K562 (cell line): ENCODE measurements at regions not wholly inside any gene's neighbourhood (a gene's known extent, or its start where the extent isn't known, plus 50 kb on each side); places are given as distances from the start of the nearest gene placed in this dataset.

ENCODE experiments used
- ATAC-seq: fragments of 200-7000 bp; cut with Tn5 transposase; 3 replicates; pipeline ENCODE4 v1.9.1; 2020; ENCODE audit warnings: moderate library complexity
- BruUV-seq: library from RNA; stranded (reverse); fragments of 400-500 nt; replicated peaks from 2 replicates; lab custom pipeline; 2021; lab: Mats Ljungman, UMichigan
- CTCF ChIA-PET: fragments of 300-600 bp; formaldehyde crosslinking; extraction: SDS; loops from one replicate; lab custom pipeline; 2021; ENCODE audit warnings: low intra/inter-chr PET ratio; lab: Yijun Ruan, JAX
- POLR2A ChIA-PET: fragments of 300-600, 350-650 bp; sonication (Branson Sonifier 250); formaldehyde crosslinking; extraction: SDS; loops from one replicate; lab custom pipeline; 2021; ENCODE audit warnings: antibody characterized with exemption, inconsistent platforms; lab: Yijun Ruan, JAX
- DNase-seq, 4 experiments: peaks; one replicate each; pipeline versions ENCODE4 v3.0.0 to v3.0.0-alpha.2; 2011 to 2018; ENCODE audit warnings: low spot score in 3 of 4, mixed read lengths in 3 of 4; ENCODE audit errors: extremely low read depth in 1 of 4
- FAIRE-seq: peaks from 2 replicates; lab custom pipeline; 2011; peaks lifted over from hg19 to GRCh38; lab: Jason Lieb, UNC
- H2AFZ ChIP-seq: 2 replicates; pipeline ENCODE4 v1.6.0; 2011; ENCODE audit warnings: low read depth, low read length, control low read depth, inconsistent platforms
- H3K27ac ChIP-seq: fragments of 200-600 bp; 3 replicates; pipeline ENCODE4 v1.8.0; 2011; ENCODE audit warnings: low read depth, mild to moderate bottlenecking, control low read depth, inconsistent platforms, low read length, moderate library complexity, mixed read lengths; ENCODE audit errors: extremely low read depth
- H3K27me3 ChIP-seq, 2 experiments: fragments of 300-600 bp in 1 of 2; 2 replicates in 1 of 2; 3 replicates in 1 of 2; pipeline versions ENCODE4 v1.6.0 to v1.8.0; 2011; ENCODE audit warnings: inconsistent platforms in 2 of 2, low read length in 2 of 2, mild to moderate bottlenecking in 1 of 2, mixed read lengths in 1 of 2, moderate library complexity in 1 of 2; ENCODE audit not compliant: control insufficient read depth in 2 of 2, insufficient read depth in 2 of 2
- H3K36me3 ChIP-seq: fragments of 300-600 bp; 3 replicates; pipeline ENCODE4 v1.8.0; 2011; ENCODE audit warnings: mild to moderate bottlenecking, low read length, inconsistent platforms; ENCODE audit not compliant: control insufficient read depth, insufficient read depth
- H3K4me1 ChIP-seq, 2 experiments: fragments of 200-600 bp in 1 of 2; replicated peaks in 1 of 2; 2 replicates in 1 of 2; 3 replicates in 1 of 2; pipeline versions ENCODE4 v1.5.1 to v1.8.0; 2011; ENCODE audit warnings: inconsistent platforms in 2 of 2, low read length in 2 of 2, mild to moderate bottlenecking in 1 of 2, mixed read lengths in 1 of 2, moderate library complexity in 1 of 2; ENCODE audit not compliant: control insufficient read depth in 2 of 2, insufficient read depth in 2 of 2
- H3K4me2 ChIP-seq: 2 replicates; pipeline ENCODE4 v1.6.1; 2011; ENCODE audit warnings: low read length, control low read depth, inconsistent platforms, mixed read lengths; ENCODE audit not compliant: insufficient read depth
- H3K4me3 ChIP-seq: fragments of 200-600 bp; sonication (generic), shearing (Covaris generic); 2 replicates; pipeline ENCODE4 v1.5.1; 2016; ENCODE audit warnings: control low read depth, inconsistent platforms
- H3K79me2 ChIP-seq: fragments of 200-600 bp; 3 replicates; pipeline ENCODE4 v1.8.0; 2011; ENCODE audit warnings: low read length, inconsistent platforms; ENCODE audit not compliant: control insufficient read depth, insufficient read depth
- H3K9ac ChIP-seq, 2 experiments: 2 replicates each; pipeline versions ENCODE4 v1.6.0 to v1.6.1; 2011; ENCODE audit warnings: low read depth in 2 of 2, low read length in 2 of 2, control low read depth in 1 of 2, inconsistent platforms in 1 of 2, mild to moderate bottlenecking in 1 of 2, mixed read lengths in 1 of 2; ENCODE audit not compliant: insufficient read depth in 1 of 2
- H3K9me1 ChIP-seq: one replicate; pipeline ENCODE4 v1.6.0; 2011; ENCODE audit warnings: inconsistent platforms, mild to moderate bottlenecking, low read length, moderate library complexity; ENCODE audit not compliant: control insufficient read depth, insufficient read depth
- H3K9me3 ChIP-seq: replicated peaks from 2 replicates; pipeline ENCODE4 v1.5.1; 2011; ENCODE audit warnings: low read depth, low read length, inconsistent platforms; ENCODE audit not compliant: control insufficient read depth, insufficient read depth
- H4K20me1 ChIP-seq: replicated peaks from 2 replicates; pipeline ENCODE4 v1.6.1; 2011; ENCODE audit warnings: low read length, inconsistent platforms, mixed read lengths; ENCODE audit not compliant: control insufficient read depth, insufficient read depth
- ARNT ChIP-seq, 2 experiments: fragments of 450-650 bp; IDR thresholded peaks; 2 replicates each; pipeline ENCODE4 v1.6.1; 2016; ENCODE audit warnings: mild to moderate bottlenecking in 1 of 2
- CAMTA2 ChIP-seq: fragments of 250-450 bp; sonication (Bioruptor Pico); conservative IDR thresholded peaks from 2 replicates; pipeline ENCODE4 v1.5.1; 2022
- CBX3 ChIP-seq, 2 experiments: IDR thresholded peaks; 1 replicate in 1 of 2; 2 replicates in 1 of 2; pipeline ENCODE4 v1.6.1; 2012; ENCODE audit warnings: inconsistent platforms in 2 of 2, low read length in 2 of 2, borderline replicate concordance in 1 of 2, control low read depth in 1 of 2
- E2F6 ChIP-seq, 2 experiments: IDR thresholded peaks; 2 replicates each; pipeline ENCODE4 v1.6.1; 2011; ENCODE audit warnings: borderline replicate concordance in 1 of 2, control low read depth in 1 of 2, low read depth in 1 of 2, low read length in 1 of 2, mild to moderate bottlenecking in 1 of 2, mixed read lengths in 1 of 2, moderate library complexity in 1 of 2; ENCODE audit not compliant: insufficient read depth in 1 of 2, insufficient read length in 1 of 2, poor library complexity in 1 of 2, severe bottlenecking in 1 of 2; ENCODE audit errors: extremely low read depth in 1 of 2
- ESRRA ChIP-seq: fragments of 450-650 bp; IDR thresholded peaks from 2 replicates; pipeline ENCODE4 v1.6.1; 2014; ENCODE audit warnings: low read depth, mild to moderate bottlenecking, moderate library complexity, borderline replicate concordance
- MECOM ChIP-seq: fragments of 250-450 bp; sonication (Bioruptor Pico); IDR thresholded peaks from 2 replicates; pipeline ENCODE4 v1.8.0; 2022; ENCODE audit warnings: inconsistent platforms
- STAT5B ChIP-seq: fragments of 250-450 bp; sonication (Bioruptor Pico); IDR thresholded peaks from 2 replicates; pipeline ENCODE4 v1.8.0; 2021; ENCODE audit warnings: mild to moderate bottlenecking, inconsistent platforms
- TGIF2 ChIP-seq: sonication (generic); formaldehyde crosslinking; IDR thresholded peaks from 2 replicates; pipeline ENCODE4 v1.8.1; 2022; ENCODE audit warnings: mild to moderate bottlenecking, missing genetic modification reagents, moderate library complexity
- ZNF707 ChIP-seq: fragments of 250-450 bp; sonication (Bioruptor Pico); conservative IDR thresholded peaks from 2 replicates; pipeline ENCODE4 v1.8.0; 2022; ENCODE audit warnings: inconsistent platforms, mild to moderate bottlenecking, moderate library complexity
- WGBS: fragments of 100-300 bp; shearing (Covaris generic); methylation state at CpG from one replicate; pipeline ENCODE4 v1.1.6; 2016; ENCODE audit warnings: low coverage, mixed read lengths; ENCODE audit not compliant: insufficient coverage; ENCODE audit errors: missing lambda C conversion rate; 5-methylcytosine and 5-hydroxymethylcytosine counted together
- in situ Hi-C: fragments of 300-500 bp; cut with MboI; formaldehyde crosslinking; loops from 4 replicates; pipeline ENCODE4 v1.15.0; 2018; ENCODE audit warnings: inconsistent platforms, mixed read lengths
- intact Hi-C: fragments of 100-400 bp; cut with micrococcal nuclease; formaldehyde crosslinking; loops from 2 replicates; pipeline ENCODE4 v1.14.2; 2022
- TF ChIP-seq, protein P1 (sequence below): IDR thresholded peaks from 3 replicates; pipeline ENCODE4 v1.6.1; 2011; ENCODE audit warnings: borderline replicate concordance, mild to moderate bottlenecking, moderate library complexity; ENCODE audit not compliant: insufficient read length; ENCODE audit errors: extremely low read depth
- TF ChIP-seq, protein P2 (sequence below): sonication (generic); formaldehyde crosslinking; IDR thresholded peaks from 2 replicates; pipeline ENCODE4 v1.8.0; 2022; ENCODE audit warnings: missing genetic modification reagents, mild to moderate bottlenecking, moderate library complexity, borderline replicate concordance
- TF ChIP-seq, protein P3 (sequence below): sonication (generic); formaldehyde crosslinking; IDR thresholded peaks from 2 replicates; pipeline ENCODE4 v1.8.1; 2023; ENCODE audit warnings: mild to moderate bottlenecking, missing genetic modification reagents
- TF ChIP-seq, protein P4 (sequence below), 2 experiments: fragments of 450-650 bp in 1 of 2; sonication (generic) in 1 of 2; formaldehyde crosslinking; conservative IDR thresholded peaks; 2 replicates each; pipeline versions ENCODE4 v1.4.0 to v1.8.1; 2020 to 2022; ENCODE audit warnings: mild to moderate bottlenecking in 1 of 2, missing genetic modification reagents in 1 of 2

- no peak for TF ChIP-seq ESRRA
- TF ChIP-seq, protein P1, sequence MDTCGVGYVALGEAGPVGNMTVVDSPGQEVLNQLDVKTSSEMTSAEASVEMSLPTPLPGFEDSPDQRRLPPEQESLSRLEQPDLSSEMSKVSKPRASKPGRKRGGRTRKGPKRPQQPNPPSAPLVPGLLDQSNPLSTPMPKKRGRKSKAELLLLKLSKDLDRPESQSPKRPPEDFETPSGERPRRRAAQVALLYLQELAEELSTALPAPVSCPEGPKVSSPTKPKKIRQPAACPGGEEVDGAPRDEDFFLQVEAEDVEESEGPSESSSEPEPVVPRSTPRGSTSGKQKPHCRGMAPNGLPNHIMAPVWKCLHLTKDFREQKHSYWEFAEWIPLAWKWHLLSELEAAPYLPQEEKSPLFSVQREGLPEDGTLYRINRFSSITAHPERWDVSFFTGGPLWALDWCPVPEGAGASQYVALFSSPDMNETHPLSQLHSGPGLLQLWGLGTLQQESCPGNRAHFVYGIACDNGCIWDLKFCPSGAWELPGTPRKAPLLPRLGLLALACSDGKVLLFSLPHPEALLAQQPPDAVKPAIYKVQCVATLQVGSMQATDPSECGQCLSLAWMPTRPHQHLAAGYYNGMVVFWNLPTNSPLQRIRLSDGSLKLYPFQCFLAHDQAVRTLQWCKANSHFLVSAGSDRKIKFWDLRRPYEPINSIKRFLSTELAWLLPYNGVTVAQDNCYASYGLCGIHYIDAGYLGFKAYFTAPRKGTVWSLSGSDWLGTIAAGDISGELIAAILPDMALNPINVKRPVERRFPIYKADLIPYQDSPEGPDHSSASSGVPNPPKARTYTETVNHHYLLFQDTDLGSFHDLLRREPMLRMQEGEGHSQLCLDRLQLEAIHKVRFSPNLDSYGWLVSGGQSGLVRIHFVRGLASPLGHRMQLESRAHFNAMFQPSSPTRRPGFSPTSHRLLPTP, result no peak
- TF ChIP-seq MECOM (CRISPR knock-in tag), result no peak
- no peak for TF ChIP-seq E2F6 (IDR thresholded peaks at IDR 0.05; ENCODE audit: borderline replicate concordance in 1 of 2, extremely low read depth in 1 of 2, insufficient read depth in 1 of 2, insufficient read length in 1 of 2, low read depth in 1 of 2, low read length in 1 of 2, poor library complexity in 1 of 2, severe bottlenecking in 1 of 2)
- no peak for TF ChIP-seq CBX3 (IDR thresholded peaks at IDR 0.05; ENCODE audit: borderline replicate concordance in 1 of 2, low read length in 2 of 2)
- no peak for TF ChIP-seq STAT5B (CRISPR knock-in tag)
Measured at GRCh38 chr7:95669513-95669912, 73.2 kb upstream of the PDK4 start (continued).

DNA sequence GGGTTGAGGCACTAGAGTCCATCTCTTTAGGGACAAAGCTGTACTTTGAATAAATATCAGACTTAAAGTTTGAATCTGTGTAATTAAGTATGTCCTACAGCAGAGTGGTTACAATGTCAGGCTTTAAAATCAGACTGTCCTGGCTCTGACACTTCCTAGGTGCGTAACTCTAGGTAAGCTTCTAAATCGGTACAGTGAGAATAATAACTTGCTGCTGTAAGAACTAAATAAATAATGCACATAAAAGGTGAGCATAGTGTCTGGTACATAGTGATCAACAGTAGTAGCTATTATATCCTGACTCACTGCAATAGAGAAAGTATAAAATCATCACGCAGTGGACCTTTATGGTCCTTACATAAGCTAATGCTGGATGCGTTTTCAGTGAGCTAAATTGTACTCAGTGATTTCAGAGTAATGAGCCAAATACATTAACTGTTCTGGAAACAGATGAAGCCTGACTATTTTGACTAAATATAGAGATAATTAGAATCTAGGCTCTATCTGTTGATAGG lies 72.2 kb upstream of the PDK4 start:
- FAIRE-seq (no peak), DNase-seq (no peak), ATAC-seq (no peak)
- Histone ChIP-seq H3K9me1 (no peaks in the 10 kb centered on the region), H3K9me3 (no peaks in the 10 kb centered on the region), H3K9ac (no peak overlapping the region), H3K27me3 (no peaks in the 10 kb centered on the region), H3K36me3 (no peaks in the 10 kb centered on the region), H3K4me1 (no peaks in the 10 kb centered on the region), H2AFZ (no peak overlapping the region), H3K79me2 (no peaks in the 10 kb centered on the region), H3K4me3 (no peak overlapping the region), H4K20me1 (no peaks in the 10 kb centered on the region), H3K27ac (no peak overlapping the region), H3K4me2 (no peak overlapping the region)
- intact Hi-C loops (no loop called here), in situ Hi-C loops (no loop called here)
- POLR2A ChIA-PET, result interaction anchor here (1.3 kb wide), 1 partner anchor 14 kb away, joined by 4 read pairs; no protein-coding TSS in a partner anchor
- BruUV-seq, result no TSS peak
- CTCF ChIA-PET, result no interaction called here
- WGBS, result 1% methylated on average over 4 of the region's 4 CpGs
- TF ChIP-seq, protein P2, sequence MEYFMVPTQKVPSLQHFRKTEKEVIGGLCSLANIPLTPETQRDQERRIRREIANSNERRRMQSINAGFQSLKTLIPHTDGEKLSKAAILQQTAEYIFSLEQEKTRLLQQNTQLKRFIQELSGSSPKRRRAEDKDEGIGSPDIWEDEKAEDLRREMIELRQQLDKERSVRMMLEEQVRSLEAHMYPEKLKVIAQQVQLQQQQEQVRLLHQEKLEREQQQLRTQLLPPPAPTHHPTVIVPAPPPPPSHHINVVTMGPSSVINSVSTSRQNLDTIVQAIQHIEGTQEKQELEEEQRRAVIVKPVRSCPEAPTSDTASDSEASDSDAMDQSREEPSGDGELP (CRISPR knock-in tag), result no peak
- TF ChIP-seq, protein P3, sequence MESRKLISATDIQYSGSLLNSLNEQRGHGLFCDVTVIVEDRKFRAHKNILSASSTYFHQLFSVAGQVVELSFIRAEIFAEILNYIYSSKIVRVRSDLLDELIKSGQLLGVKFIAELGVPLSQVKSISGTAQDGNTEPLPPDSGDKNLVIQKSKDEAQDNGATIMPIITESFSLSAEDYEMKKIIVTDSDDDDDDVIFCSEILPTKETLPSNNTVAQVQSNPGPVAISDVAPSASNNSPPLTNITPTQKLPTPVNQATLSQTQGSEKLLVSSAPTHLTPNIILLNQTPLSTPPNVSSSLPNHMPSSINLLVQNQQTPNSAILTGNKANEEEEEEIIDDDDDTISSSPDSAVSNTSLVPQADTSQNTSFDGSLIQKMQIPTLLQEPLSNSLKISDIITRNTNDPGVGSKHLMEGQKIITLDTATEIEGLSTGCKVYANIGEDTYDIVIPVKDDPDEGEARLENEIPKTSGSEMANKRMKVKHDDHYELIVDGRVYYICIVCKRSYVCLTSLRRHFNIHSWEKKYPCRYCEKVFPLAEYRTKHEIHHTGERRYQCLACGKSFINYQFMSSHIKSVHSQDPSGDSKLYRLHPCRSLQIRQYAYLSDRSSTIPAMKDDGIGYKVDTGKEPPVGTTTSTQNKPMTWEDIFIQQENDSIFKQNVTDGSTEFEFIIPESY (CRISPR knock-in tag), result no peak
- TF ChIP-seq CAMTA2 (CRISPR knock-in tag) (no peak), ZNF707 (no peak), ARNT (IDR thresholded peaks at IDR 0.05) (no peak), TGIF2 (no peak)
- TF ChIP-seq, protein P4, sequence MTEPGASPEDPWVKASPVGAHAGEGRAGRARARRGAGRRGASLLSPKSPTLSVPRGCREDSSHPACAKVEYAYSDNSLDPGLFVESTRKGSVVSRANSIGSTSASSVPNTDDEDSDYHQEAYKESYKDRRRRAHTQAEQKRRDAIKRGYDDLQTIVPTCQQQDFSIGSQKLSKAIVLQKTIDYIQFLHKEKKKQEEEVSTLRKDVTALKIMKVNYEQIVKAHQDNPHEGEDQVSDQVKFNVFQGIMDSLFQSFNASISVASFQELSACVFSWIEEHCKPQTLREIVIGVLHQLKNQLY (CRISPR knock-in tag; conservative IDR thresholded peaks at IDR 0.05), result no peak
